ENCODE measurements at regions not wholly inside any gene's neighbourhood (a gene's known extent, or its start where the extent isn't known, plus 50 kb on each side); places are given as distances from the start of the nearest gene placed in this dataset.
A peak's percentile ranks its signal among the peaks of the same experiment; 100 is the strongest.

- no peak for DNase-seq
- no peak overlapping the region for H3K27ac Mint-ChIP-seq
- H3K9me3 Mint-ChIP-seq: no peaks in the 10 kb centered on the region
- POLR2A ChIA-PET: no interaction called here
- H3K4me3 Mint-ChIP-seq: no peak overlapping the region
- CTCF ChIA-PET: no interaction called here
- H3K4me1 Mint-ChIP-seq: peaks cover 36% of the 10 kb centered on the region
- no peaks in the 10 kb centered on the region for H3K27me3 Mint-ChIP-seq
- H3K36me3 Mint-ChIP-seq (ENCODE audit: low read depth): no peaks in the 10 kb centered on the region
Measured at GRCh38 chr3:72142028-72142427, 357.1 kb upstream of the PROK2 start.

GRCh38 chr3:72141264-72141663, 356.3 kb upstream of the PROK2 start:
- H3K4me1 Mint-ChIP-seq: peaks cover 38% of the 10 kb centered on the region
- CTCF ChIA-PET: no interaction called here
- no peak overlapping the region for H3K27ac Mint-ChIP-seq
- no peaks in the 10 kb centered on the region for H3K9me3 Mint-ChIP-seq
- no peaks in the 10 kb centered on the region for H3K36me3 Mint-ChIP-seq (ENCODE audit: low read depth)
- H3K4me3 Mint-ChIP-seq: no peak overlapping the region
- POLR2A ChIA-PET: no interaction called here
- DNase-seq: no peak
- H3K27me3 Mint-ChIP-seq: no peaks in the 10 kb centered on the region

DNA sequence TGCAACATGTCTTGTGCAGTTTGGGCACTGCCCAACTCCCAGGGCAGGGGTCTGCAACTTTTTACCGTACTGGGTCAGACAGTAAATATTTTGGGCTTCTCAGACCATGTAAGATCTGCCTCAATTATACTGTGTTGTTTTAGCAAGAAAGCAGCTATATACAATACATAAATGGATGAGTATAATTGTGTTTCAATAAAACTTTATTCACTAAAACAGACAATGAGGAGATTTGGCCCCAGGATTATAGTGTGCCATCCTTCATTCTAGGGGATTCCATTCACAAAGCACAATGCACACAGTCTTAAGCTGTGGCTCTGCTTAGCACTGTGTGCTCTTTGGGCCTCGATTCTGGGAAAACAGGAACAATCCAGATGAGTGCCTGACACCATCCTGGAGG, 354.4 kb upstream of the PROK2 start:
- peaks cover 36% of the 10 kb centered on the region for H3K4me1 Mint-ChIP-seq
- H3K4me3 Mint-ChIP-seq: no peak overlapping the region
- no peaks in the 10 kb centered on the region for H3K27me3 Mint-ChIP-seq
- H3K9me3 Mint-ChIP-seq: no peaks in the 10 kb centered on the region
- POLR2A ChIA-PET: no interaction called here
- CTCF ChIA-PET: no interaction called here
- DNase-seq: no peak
- H3K27ac Mint-ChIP-seq: no peak overlapping the region
- H3K36me3 Mint-ChIP-seq (ENCODE audit: low read depth): no peaks in the 10 kb centered on the region

GRCh38 chr3:72137865-72138861, 353.2 kb upstream of the PROK2 start:
- CTCF ChIA-PET: interaction anchor here (0.9 kb wide), 1 partner anchor 37 kb away, joined by 4 read pairs; no protein-coding TSS in a partner anchor
- H3K4me1 Mint-ChIP-seq: peaks cover 36% of the 10 kb centered on the region
- H3K36me3 Mint-ChIP-seq (ENCODE audit: low read depth): no peaks in the 10 kb centered on the region
- no peaks in the 10 kb centered on the region for H3K9me3 Mint-ChIP-seq
- no peak overlapping the region for H3K4me3 Mint-ChIP-seq
- H3K27me3 Mint-ChIP-seq: no peaks in the 10 kb centered on the region
- no peak overlapping the region for H3K27ac Mint-ChIP-seq
- POLR2A ChIA-PET: interaction anchor here (0.7 to 1.3 kb wide), 3 partner anchors 13 to 139 kb away, joined by 3 to 4 read pairs (median 3); no protein-coding TSS in a partner anchor
- DNase-seq: peak; percentile 19

DNA sequence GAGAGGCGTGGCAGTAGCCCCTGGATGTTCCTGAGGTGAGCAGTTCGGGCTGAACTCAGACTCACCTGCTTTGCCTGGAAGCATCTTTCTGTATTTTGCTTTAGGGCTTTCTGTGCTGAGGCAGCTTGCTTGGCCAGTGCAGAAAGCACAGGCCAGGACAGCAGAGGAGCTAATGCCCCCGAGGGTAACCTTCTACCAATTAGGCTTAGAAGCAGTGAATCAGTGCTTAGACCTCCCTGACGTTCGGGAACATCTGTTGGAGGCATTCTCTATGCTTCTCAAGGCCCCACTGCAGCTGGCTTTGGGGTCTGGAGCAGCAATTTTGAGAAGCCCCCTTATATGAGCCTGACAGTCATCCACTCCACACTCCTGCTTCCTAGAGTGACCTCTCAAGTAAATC, 350.7 kb upstream of the PROK2 start:
- no peak overlapping the region for H3K27ac Mint-ChIP-seq
- H3K27me3 Mint-ChIP-seq: no peaks in the 10 kb centered on the region
- ChIA-PET POLR2A (no interaction called here), CTCF (no interaction called here)
- H3K36me3 Mint-ChIP-seq (ENCODE audit: low read depth): no peaks in the 10 kb centered on the region
- no peak overlapping the region for H3K4me3 Mint-ChIP-seq
- DNase-seq: no peak
- no peaks in the 10 kb centered on the region for H3K9me3 Mint-ChIP-seq
- peaks cover 25% of the 10 kb centered on the region for H3K4me1 Mint-ChIP-seq

- DNase-seq: no peak
- no peaks in the 10 kb centered on the region for H3K36me3 Mint-ChIP-seq (ENCODE audit: low read depth)
- POLR2A ChIA-PET: no interaction called here
- peaks cover 25% of the 10 kb centered on the region for H3K4me1 Mint-ChIP-seq
- H3K9me3 Mint-ChIP-seq: peaks cover 3% of the 10 kb centered on the region
- H3K4me3 Mint-ChIP-seq: peak overlapping the region; percentile 7
- CTCF ChIA-PET: no interaction called here
- no peak overlapping the region for H3K27ac Mint-ChIP-seq
- H3K27me3 Mint-ChIP-seq: no peaks in the 10 kb centered on the region
Measured at GRCh38 chr3:72134989-72135451, 350.1 kb upstream of the PROK2 start.

- POLR2A ChIA-PET: no interaction called here
- Mint-ChIP-seq H3K9me3 (peaks cover 3% of the 10 kb centered on the region), H3K27ac (no peak overlapping the region), H3K36me3 (ENCODE audit: low read depth) (no peaks in the 10 kb centered on the region), H3K27me3 (no peaks in the 10 kb centered on the region), H3K4me3 (no peak overlapping the region), H3K4me1 (peaks cover 19% of the 10 kb centered on the region)
- DNase-seq: no peak
- CTCF ChIA-PET: no interaction called here
Measured at GRCh38 chr3:72133329-72134011, 348.5 kb upstream of the PROK2 start.

GRCh38 chr3:72131899-72132298, 347.0 kb upstream of the PROK2 start:
- H3K4me1 Mint-ChIP-seq: peaks cover 6% of the 10 kb centered on the region
- CTCF ChIA-PET: no interaction called here

DNA sequence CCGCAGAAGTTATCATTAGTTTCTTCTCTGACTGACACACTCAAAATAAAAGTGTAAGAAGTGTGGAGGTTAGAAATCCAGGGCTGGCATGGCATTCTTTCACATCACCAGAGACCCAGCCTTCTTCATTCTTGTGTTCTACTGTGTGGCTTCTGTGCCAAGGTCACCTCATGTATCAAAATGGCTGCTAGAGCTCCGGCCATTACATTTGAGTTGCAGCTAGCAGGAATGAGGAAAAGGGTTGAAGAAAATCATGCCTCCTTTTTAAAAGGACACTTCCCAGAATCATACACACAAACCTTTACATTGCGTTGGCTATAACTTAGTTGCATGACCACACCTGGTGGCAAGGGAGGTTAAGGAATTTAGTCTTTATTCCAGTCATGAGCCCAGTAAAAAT, 345.6 kb upstream of the PROK2 start:
- Mint-ChIP-seq H3K27ac (no peak overlapping the region), H3K4me3 (no peak overlapping the region), H3K9me3 (peaks cover 3% of the 10 kb centered on the region), H3K4me1 (peaks cover 5% of the 10 kb centered on the region), H3K36me3 (ENCODE audit: low read depth) (no peaks in the 10 kb centered on the region), H3K27me3 (no peaks in the 10 kb centered on the region)
- no peak for DNase-seq
- ChIA-PET CTCF (no interaction called here), POLR2A (no interaction called here)

More at GRCh38 chr3:72131899-72132298, 347.0 kb upstream of the PROK2 start:
- Mint-ChIP-seq H3K36me3 (ENCODE audit: low read depth) (no peaks in the 10 kb centered on the region), H3K27me3 (no peaks in the 10 kb centered on the region), H3K4me3 (no peak overlapping the region), H3K9me3 (peaks cover 3% of the 10 kb centered on the region), H3K27ac (no peak overlapping the region)
- DNase-seq: no peak
- POLR2A ChIA-PET: no interaction called here

DNA sequence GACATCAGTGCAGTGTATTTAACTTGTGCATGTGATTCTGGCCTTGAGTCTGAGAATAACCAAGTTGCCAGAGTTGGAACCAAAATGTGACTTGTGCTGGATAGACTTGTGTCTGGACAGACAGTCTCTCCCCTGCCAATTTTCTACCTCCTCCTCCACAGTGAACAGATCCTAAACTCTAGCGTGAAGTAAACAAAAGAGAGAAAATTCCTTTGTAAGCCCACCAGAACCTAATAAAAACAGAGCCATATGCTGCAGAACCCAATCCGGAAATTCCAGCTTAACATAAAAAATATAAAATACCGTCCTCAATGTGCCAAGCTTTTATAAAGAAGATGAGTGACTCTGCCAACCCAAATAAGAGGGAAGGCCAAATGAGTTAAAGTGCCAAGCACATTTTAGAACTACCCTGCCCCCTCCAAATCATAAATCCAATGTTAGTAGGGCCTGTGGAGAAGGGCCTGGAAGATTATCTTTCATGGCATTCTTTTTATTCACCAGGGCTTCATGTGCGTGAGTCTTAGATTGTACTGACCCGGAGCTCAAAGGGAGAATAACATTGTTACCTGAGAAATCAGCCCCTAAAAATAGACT, 344.6 kb upstream of the PROK2 start:
- H3K27ac Mint-ChIP-seq: no peak overlapping the region
- no peaks in the 10 kb centered on the region for H3K4me1 Mint-ChIP-seq
- H3K27me3 Mint-ChIP-seq: no peaks in the 10 kb centered on the region
- H3K4me3 Mint-ChIP-seq: no peak overlapping the region
- no peak for DNase-seq
- ChIA-PET POLR2A (no interaction called here), CTCF (no interaction called here)
- no peaks in the 10 kb centered on the region for H3K36me3 Mint-ChIP-seq (ENCODE audit: low read depth)
- peaks cover 3% of the 10 kb centered on the region for H3K9me3 Mint-ChIP-seq

DNA sequence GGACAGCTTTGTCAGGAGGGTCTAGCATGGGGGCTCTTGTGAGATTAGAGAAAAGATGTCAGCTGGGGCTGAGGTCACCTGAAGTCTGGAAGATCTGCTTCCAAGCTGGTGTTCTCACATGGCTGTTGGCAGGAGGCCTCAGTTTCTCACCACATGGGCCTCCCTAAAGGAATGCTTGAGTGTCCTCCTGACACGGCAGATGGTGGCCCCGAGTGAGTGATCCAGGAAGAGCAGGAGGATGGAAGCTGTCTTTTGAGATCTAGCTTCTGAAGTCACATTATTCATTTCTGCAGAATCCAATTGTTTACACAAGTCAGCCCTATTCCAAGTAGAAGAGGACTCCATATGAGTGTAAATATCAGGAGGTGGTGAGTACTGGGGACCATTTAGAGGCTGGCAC, 344.0 kb upstream of the PROK2 start:
- peaks cover 3% of the 10 kb centered on the region for H3K9me3 Mint-ChIP-seq
- H3K36me3 Mint-ChIP-seq (ENCODE audit: low read depth): no peaks in the 10 kb centered on the region
- H3K4me1 Mint-ChIP-seq: peaks cover 4% of the 10 kb centered on the region
- no peak overlapping the region for H3K4me3 Mint-ChIP-seq
- no peak for DNase-seq
- H3K27ac Mint-ChIP-seq: no peak overlapping the region
- ChIA-PET POLR2A (no interaction called here), CTCF (no interaction called here)
- peaks cover 1% of the 10 kb centered on the region for H3K27me3 Mint-ChIP-seq

GRCh38 chr3:72127844-72128243, 342.9 kb upstream of the PROK2 start:
- ChIA-PET POLR2A (no interaction called here), CTCF (no interaction called here)
- H3K27me3 Mint-ChIP-seq: peaks cover 1% of the 10 kb centered on the region
- peaks cover 8% of the 10 kb centered on the region for H3K4me1 Mint-ChIP-seq
- H3K36me3 Mint-ChIP-seq (ENCODE audit: low read depth): no peaks in the 10 kb centered on the region
- H3K9me3 Mint-ChIP-seq: peaks cover 3% of the 10 kb centered on the region
- H3K4me3 Mint-ChIP-seq: no peak overlapping the region
- no peak for DNase-seq
- H3K27ac Mint-ChIP-seq: no peak overlapping the region

DNA sequence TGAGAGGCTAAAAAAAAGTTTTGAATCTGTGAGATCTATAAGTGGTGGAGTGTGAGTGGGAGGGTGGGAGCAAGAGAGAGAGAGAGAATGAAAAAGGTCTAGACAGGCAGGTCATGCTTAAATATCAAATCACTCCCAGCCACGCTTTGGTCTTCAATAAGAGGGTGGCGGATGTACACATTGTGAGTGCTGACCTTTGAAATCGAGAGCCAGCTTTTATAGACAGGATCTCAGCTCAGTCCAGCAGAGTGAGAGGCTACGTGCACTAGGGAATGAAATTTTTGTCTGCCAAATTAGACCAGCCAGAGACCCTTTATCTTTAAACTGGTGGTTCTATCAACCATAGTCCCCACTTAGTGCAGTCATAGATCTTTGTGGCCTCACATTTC, 342.3 kb upstream of the PROK2 start:
- Mint-ChIP-seq H3K9me3 (peaks cover 3% of the 10 kb centered on the region), H3K27me3 (peaks cover 1% of the 10 kb centered on the region), H3K4me3 (no peak overlapping the region), H3K36me3 (ENCODE audit: low read depth) (no peaks in the 10 kb centered on the region), H3K27ac (no peak overlapping the region), H3K4me1 (peaks cover 8% of the 10 kb centered on the region)
- POLR2A ChIA-PET: no interaction called here
- CTCF ChIA-PET: no interaction called here
- DNase-seq: no peak
